Gastrocnemius medialis (tissue), 4 donors: ENCODE measurements at regions not wholly inside any gene's neighbourhood (a gene's known extent, or its start where the extent isn't known, plus 50 kb on each side); places are given as distances from the start of the nearest gene placed in this dataset.

Experiments used
- ATAC-seq, 2 donors: fragments of 150-250 bp; one replicate each; pipeline ENCODE4 v1.9.1; 2016
- DNase-seq, 2 donors: peaks; one replicate each; pipeline ENCODE4 v3.0.0-alpha.2; 2019
- H3K27ac ChIP-seq, 4 donors: fragments of 200-600 bp; sonication (generic); 1 replicate in 1 of 4; 2 replicates in 3 of 4; pipeline ENCODE4 v1.5.1; 2016 to 2018; ENCODE audit warnings: mild to moderate bottlenecking in 2 of 4, moderate library complexity in 1 of 4
- H3K27me3 ChIP-seq, 3 donors: fragments of 200-600 bp; sonication (generic) in 2 of 3; 1 replicate in 1 of 3; 2 replicates in 2 of 3; pipeline versions ENCODE4 v1.5.1 to v1.6.0; 2016 to 2019; ENCODE audit warnings: mild to moderate bottlenecking in 1 of 3, moderate library complexity in 1 of 3
- H3K36me3 ChIP-seq, 2 donors: fragments of 200-600 bp; sonication (generic) in 1 of 2; one replicate each; pipeline ENCODE4 v1.5.1; 2017 to 2018
- H3K4me1 ChIP-seq, 2 donors: fragments of 200-600 bp; sonication (generic) in 1 of 2; one replicate each; pipeline ENCODE4 v1.5.1; 2016 to 2017; ENCODE audit warnings: mild to moderate bottlenecking in 2 of 2
- H3K4me3 ChIP-seq, 4 donors: fragments of 200-600 bp; sonication (generic) in 3 of 4; 1 replicate in 1 of 4; 2 replicates in 3 of 4; pipeline ENCODE4 v1.5.1; 2016 to 2019; ENCODE audit warnings: mild to moderate bottlenecking in 2 of 4
- H3K9me3 ChIP-seq, 3 donors: fragments of 200-600 bp; sonication (generic) in 2 of 3; 1 replicate in 1 of 3; 2 replicates in 2 of 3; pipeline ENCODE4 v1.5.1; 2016 to 2019
- CTCF ChIP-seq, 5 experiments: fragments of 450-650 bp in 3 of 5; fragments of 200-600 bp in 2 of 5; sonication (generic) in 2 of 5; IDR thresholded peaks in 4 of 5; conservative IDR thresholded peaks in 1 of 5; 1 replicate in 4 of 5; 2 replicates in 1 of 5; pipeline ENCODE4 v1.5.1; 2016 to 2019; ENCODE audit warnings: antibody characterized with exemption in 5 of 5, mild to moderate bottlenecking in 3 of 5, moderate library complexity in 3 of 5
- POLR2A ChIP-seq, 2 donors: fragments of 450-650 bp; IDR thresholded peaks; one replicate each; pipeline ENCODE4 v1.6.1; 2017; ENCODE audit warnings: antibody characterized with exemption in 2 of 2, mild to moderate bottlenecking in 2 of 2, moderate library complexity in 2 of 2
- in situ Hi-C, 4 donors: fragments of 200-750 bp; cut with MboI; loops; one replicate each; pipeline versions ENCODE4 v1.15.0 to v1.8.0; 2017; ENCODE audit warnings: low sequenced_read_pairs in 4 of 4
- intact Hi-C: fragments of 100-400 bp; cut with DNase I; formaldehyde crosslinking; loops from one replicate; pipeline ENCODE4 v1.15.1; 2023; ENCODE audit warnings: low total_unique reads

- no peaks in the 10 kb centered on the region for H3K4me1 ChIP-seq
- no peak overlapping the region for H3K27ac ChIP-seq
- H3K9me3 ChIP-seq = no peaks in the 10 kb centered on the region
- no peaks in the 10 kb centered on the region for H3K36me3 ChIP-seq
- TF ChIP-seq CTCF (IDR thresholded peaks at IDR 0.05 in 4 of 5, conservative IDR thresholded peaks at IDR 0.05 in 1 of 5) = no peak
- TF ChIP-seq POLR2A (IDR thresholded peaks at IDR 0.05) = no peak
- no peaks in the 10 kb centered on the region for H3K27me3 ChIP-seq
- in situ Hi-C loops = no loop called here
- no peak overlapping the region for H3K4me3 ChIP-seq
- DNase-seq = no peak
- ATAC-seq = no peak
- intact Hi-C loops = no loop called here
Observed at GRCh38 chr2:117055499-117056375, 758.8 kb upstream of the DDX18 start.

GRCh38 chr2:117056376-117056748 is 758.1 kb upstream of the DDX18 start:
- in situ Hi-C loops = no loop called here
- Histone ChIP-seq H3K4me1 (no peaks in the 10 kb centered on the region), H3K27me3 (no peaks in the 10 kb centered on the region), H3K4me3 (no peak overlapping the region), H3K36me3 (no peaks in the 10 kb centered on the region), H3K9me3 (no peaks in the 10 kb centered on the region), H3K27ac (no peak overlapping the region)
- ATAC-seq (no peak), DNase-seq (no peak)
- intact Hi-C loops = no loop called here
- no peak for TF ChIP-seq CTCF (IDR thresholded peaks at IDR 0.05 in 4 of 5, conservative IDR thresholded peaks at IDR 0.05 in 1 of 5)
- TF ChIP-seq POLR2A (IDR thresholded peaks at IDR 0.05) = no peak

- in situ Hi-C loops = no loop called here
- DNase-seq (no peak), ATAC-seq (no peak)
- no peaks in the 10 kb centered on the region for H3K4me1 ChIP-seq
- H3K36me3 ChIP-seq = no peaks in the 10 kb centered on the region
- no peak overlapping the region for H3K4me3 ChIP-seq
- H3K27me3 ChIP-seq = no peaks in the 10 kb centered on the region
- H3K9me3 ChIP-seq = no peaks in the 10 kb centered on the region
- TF ChIP-seq CTCF (IDR thresholded peaks at IDR 0.05 in 4 of 5, conservative IDR thresholded peaks at IDR 0.05 in 1 of 5) = no peak
- no peak for TF ChIP-seq POLR2A (IDR thresholded peaks at IDR 0.05)
- intact Hi-C loops = no loop called here
- no peak overlapping the region for H3K27ac ChIP-seq
Observed at GRCh38 chr2:117057016-117057415, 757.5 kb upstream of the DDX18 start.

- Histone ChIP-seq H3K27ac (no peak overlapping the region), H3K4me3 (no peak overlapping the region), H3K9me3 (no peaks in the 10 kb centered on the region), H3K4me1 (no peaks in the 10 kb centered on the region), H3K27me3 (no peaks in the 10 kb centered on the region), H3K36me3 (no peaks in the 10 kb centered on the region)
- ATAC-seq (no peak), DNase-seq (no peak)
- intact Hi-C loops = no loop called here
- TF ChIP-seq CTCF (IDR thresholded peaks at IDR 0.05 in 4 of 5, conservative IDR thresholded peaks at IDR 0.05 in 1 of 5) (no peak), POLR2A (IDR thresholded peaks at IDR 0.05) (no peak)
- in situ Hi-C loops = no loop called here
Observed at GRCh38 chr2:117058366-117058765, 756.1 kb upstream of the DDX18 start.

- Histone ChIP-seq H3K36me3 (no peaks in the 10 kb centered on the region), H3K4me1 (no peaks in the 10 kb centered on the region), H3K27me3 (no peaks in the 10 kb centered on the region), H3K9me3 (no peaks in the 10 kb centered on the region), H3K4me3 (no peak overlapping the region), H3K27ac (no peak overlapping the region)
- intact Hi-C loops (no loop called here), in situ Hi-C loops (no loop called here)
- DNase-seq (no peak), ATAC-seq (no peak)
- TF ChIP-seq CTCF (IDR thresholded peaks at IDR 0.05 in 4 of 5, conservative IDR thresholded peaks at IDR 0.05 in 1 of 5) = no peak
- no peak for TF ChIP-seq POLR2A (IDR thresholded peaks at IDR 0.05)
Observed at GRCh38 chr2:117064021-117064420, 750.5 kb upstream of the DDX18 start.
